SK-N-MC (cell line): ENCODE measurements at regions not wholly inside any gene's neighbourhood (a gene's known extent, or its start where the extent isn't known, plus 50 kb on each side); places are given as distances from the start of the nearest gene placed in this dataset.

Source experiments
- EZH2 ChIP-seq: fragments of 200-600 bp; sonication (generic); IDR thresholded peaks from one replicate; pipeline ENCODE4 v1.6.1; 2017; ENCODE audit warnings: antibody characterized with exemption
- FOXP2 ChIP-seq: optimal IDR thresholded peaks from 2 replicates; pipeline ENCODE3; 2011; ENCODE audit warnings: mild to moderate bottlenecking, moderate library complexity; ENCODE audit not compliant: insufficient read depth; ENCODE audit errors: extremely low read length, control extremely low read depth

DNA sequence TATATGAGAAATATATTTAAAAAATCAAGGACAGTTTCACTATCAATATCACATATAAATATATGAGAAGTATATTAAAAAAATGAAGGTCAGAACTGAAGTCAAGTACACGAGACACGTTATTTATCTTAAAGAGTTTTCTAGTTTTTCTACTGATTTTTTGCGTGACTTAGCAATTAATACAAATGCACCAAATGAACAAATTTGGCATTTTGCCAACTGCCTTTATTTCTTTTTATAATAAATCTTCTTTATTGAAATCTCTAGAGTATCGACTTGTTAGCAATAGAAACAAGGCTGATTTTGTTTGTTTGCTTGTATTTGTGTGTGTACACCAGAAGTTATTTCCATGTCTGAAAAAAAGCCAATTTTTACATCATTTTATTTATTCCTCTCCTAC lies 1684.7 kb upstream of the RAG2 start:
- TF ChIP-seq FOXP2 (no peak), EZH2 (no peak)
